WERI-Rb-1 (cell line): ENCODE measurements at regions not wholly inside any gene's neighbourhood (a gene's known extent, or its start where the extent isn't known, plus 50 kb on each side); places are given as distances from the start of the nearest gene placed in this dataset.

Experiments
- DNase-seq: peaks from one replicate; pipeline ENCODE4 v3.0.0-alpha.2; 2020
- H3K27ac ChIP-seq: fragments of 250-450 bp; sonication (Bioruptor Pico); 2 replicates; pipeline ENCODE4 v1.5.1; 2020; ENCODE audit warnings: mild to moderate bottlenecking, moderate library complexity
- H3K27me3 ChIP-seq: fragments of 250-450 bp; sonication (Bioruptor Pico); 2 replicates; pipeline ENCODE4 v1.5.1; 2021; ENCODE audit warnings: mild to moderate bottlenecking, low read depth, moderate library complexity; ENCODE audit not compliant: insufficient read depth, severe bottlenecking
- H3K36me3 ChIP-seq: fragments of 250-450 bp; sonication (Bioruptor Pico); 2 replicates; pipeline ENCODE4 v1.5.1; 2020; ENCODE audit warnings: mild to moderate bottlenecking, moderate library complexity
- H3K4me3 ChIP-seq: 2 replicates; pipeline ENCODE4 v1.5.1; 2011; ENCODE audit warnings: low read depth, mild to moderate bottlenecking, control low read depth, low read length
- H3K9me3 ChIP-seq: fragments of 250-450 bp; sonication (Bioruptor Pico); 2 replicates; pipeline ENCODE4 v1.5.1; 2021; ENCODE audit warnings: mild to moderate bottlenecking, moderate library complexity; ENCODE audit not compliant: severe bottlenecking
- TF ChIP-seq, protein P1 (sequence below): IDR thresholded peaks from 2 replicates; pipeline ENCODE4 v1.5.1; 2011; ENCODE audit warnings: low read depth, mild to moderate bottlenecking, control low read depth, inconsistent platforms, low read length

DNA sequence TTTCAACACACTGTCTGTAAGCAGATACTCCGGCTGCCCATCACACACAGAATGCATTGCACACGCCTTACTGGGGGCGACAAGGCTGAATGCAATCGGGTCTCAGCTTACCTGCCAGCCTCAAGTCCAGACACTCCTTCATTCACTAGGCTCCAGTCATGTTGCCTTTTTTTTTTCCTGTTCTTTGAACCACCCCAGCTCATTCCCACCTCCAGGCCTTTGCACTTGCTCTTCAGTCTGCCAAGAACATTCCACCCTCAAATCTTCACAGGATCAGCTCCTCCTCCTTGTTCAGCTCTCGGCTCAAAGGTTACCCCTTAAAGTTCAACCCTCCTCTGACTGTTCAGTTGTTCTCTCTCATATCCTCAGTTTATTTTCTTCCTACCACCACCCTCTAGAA is 181.9 kb upstream of the ESRRG start:
- Histone ChIP-seq H3K9me3 (no peaks in the 10 kb centered on the region), H3K4me3 (no peak overlapping the region), H3K27me3 (no peaks in the 10 kb centered on the region), H3K27ac (no peak overlapping the region), H3K36me3 (no peaks in the 10 kb centered on the region)
- no peak for DNase-seq
- TF ChIP-seq, protein P1, sequence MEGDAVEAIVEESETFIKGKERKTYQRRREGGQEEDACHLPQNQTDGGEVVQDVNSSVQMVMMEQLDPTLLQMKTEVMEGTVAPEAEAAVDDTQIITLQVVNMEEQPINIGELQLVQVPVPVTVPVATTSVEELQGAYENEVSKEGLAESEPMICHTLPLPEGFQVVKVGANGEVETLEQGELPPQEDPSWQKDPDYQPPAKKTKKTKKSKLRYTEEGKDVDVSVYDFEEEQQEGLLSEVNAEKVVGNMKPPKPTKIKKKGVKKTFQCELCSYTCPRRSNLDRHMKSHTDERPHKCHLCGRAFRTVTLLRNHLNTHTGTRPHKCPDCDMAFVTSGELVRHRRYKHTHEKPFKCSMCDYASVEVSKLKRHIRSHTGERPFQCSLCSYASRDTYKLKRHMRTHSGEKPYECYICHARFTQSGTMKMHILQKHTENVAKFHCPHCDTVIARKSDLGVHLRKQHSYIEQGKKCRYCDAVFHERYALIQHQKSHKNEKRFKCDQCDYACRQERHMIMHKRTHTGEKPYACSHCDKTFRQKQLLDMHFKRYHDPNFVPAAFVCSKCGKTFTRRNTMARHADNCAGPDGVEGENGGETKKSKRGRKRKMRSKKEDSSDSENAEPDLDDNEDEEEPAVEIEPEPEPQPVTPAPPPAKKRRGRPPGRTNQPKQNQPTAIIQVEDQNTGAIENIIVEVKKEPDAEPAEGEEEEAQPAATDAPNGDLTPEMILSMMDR = no peak

DNA sequence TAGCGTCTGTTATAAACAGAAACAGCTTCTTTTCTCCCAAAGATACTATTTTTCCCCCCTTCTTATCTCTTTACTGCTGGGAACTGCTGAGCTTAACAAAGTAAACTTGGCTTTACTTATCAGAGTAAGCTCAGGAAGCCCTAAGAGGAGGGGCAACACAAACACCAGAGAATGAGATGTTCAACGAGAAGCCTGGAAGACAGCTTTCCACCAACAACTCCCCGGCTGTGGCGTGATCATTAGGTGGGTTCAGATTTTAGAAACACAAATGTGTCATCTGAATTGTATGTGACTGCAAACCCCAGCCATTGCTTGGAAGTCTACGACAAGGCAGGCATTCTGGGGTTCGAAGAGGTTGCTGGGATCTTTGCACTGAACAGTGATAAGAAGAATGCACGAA is 181.2 kb upstream of the ESRRG start:
- H3K27ac ChIP-seq = no peak overlapping the region
- H3K36me3 ChIP-seq = no peaks in the 10 kb centered on the region
- no peaks in the 10 kb centered on the region for H3K27me3 ChIP-seq
- TF ChIP-seq, protein P1 = no peak
- DNase-seq = no peak
- no peak overlapping the region for H3K4me3 ChIP-seq
- no peaks in the 10 kb centered on the region for H3K9me3 ChIP-seq

DNA sequence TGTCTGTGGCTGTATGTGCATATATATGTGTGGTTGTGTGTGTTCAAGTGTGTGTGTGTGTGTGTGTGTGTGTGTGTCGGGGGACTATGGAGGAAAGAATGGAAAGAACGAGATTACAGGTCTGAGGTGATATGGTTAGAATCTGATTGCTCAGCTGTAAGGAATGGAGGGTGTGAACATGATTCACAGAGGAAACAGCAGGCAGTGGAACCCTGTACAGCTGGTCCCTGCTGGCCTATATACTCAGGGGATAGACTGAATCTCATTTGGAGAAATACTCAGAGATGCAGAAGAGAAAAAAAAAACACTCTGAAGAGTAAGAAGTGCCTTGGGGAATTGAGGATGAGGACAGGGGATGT is 180.1 kb upstream of the ESRRG start:
- DNase-seq = no peak
- TF ChIP-seq, protein P1 = no peak
- Histone ChIP-seq H3K9me3 (no peaks in the 10 kb centered on the region), H3K27ac (no peak overlapping the region), H3K27me3 (no peaks in the 10 kb centered on the region), H3K36me3 (no peaks in the 10 kb centered on the region), H3K4me3 (no peak overlapping the region)

DNA sequence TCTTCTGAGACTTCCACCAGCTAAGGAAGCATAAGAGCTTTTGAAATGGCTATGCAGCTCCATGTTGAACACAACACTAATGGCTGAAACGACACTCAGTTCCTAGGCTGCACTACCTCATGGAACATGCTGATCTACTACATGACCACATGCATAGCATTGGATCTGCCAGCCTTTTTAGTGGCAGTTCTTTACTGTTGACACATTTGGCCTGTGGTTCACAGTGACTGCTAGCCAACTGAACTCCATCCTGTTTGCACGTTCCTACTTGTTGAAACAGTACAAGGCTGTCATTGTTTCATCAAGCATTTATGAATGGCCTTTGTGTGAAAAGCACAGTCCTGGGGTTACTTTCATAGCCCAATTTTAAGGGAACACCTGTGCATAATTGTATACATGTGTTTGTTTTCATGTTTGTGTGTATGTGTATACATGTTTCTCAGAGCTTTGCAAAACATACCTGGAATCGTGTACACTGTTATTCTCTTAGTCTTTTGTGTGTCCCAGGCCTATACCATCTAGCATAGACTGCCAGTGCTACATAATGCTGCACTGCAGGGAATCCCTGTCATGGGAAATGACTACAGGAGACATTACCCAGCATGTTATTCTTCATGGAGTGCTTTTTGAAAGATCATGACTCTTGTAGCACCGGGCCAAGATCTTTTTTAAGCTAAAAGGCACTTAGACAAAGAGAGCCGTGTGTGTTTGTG is 179.6 kb upstream of the ESRRG start:
- TF ChIP-seq, protein P1 = no peak
- H3K27me3 ChIP-seq = no peaks in the 10 kb centered on the region
- H3K27ac ChIP-seq = no peak overlapping the region
- no peak for DNase-seq
- no peaks in the 10 kb centered on the region for H3K36me3 ChIP-seq
- H3K4me3 ChIP-seq = no peak overlapping the region
- no peaks in the 10 kb centered on the region for H3K9me3 ChIP-seq

DNA sequence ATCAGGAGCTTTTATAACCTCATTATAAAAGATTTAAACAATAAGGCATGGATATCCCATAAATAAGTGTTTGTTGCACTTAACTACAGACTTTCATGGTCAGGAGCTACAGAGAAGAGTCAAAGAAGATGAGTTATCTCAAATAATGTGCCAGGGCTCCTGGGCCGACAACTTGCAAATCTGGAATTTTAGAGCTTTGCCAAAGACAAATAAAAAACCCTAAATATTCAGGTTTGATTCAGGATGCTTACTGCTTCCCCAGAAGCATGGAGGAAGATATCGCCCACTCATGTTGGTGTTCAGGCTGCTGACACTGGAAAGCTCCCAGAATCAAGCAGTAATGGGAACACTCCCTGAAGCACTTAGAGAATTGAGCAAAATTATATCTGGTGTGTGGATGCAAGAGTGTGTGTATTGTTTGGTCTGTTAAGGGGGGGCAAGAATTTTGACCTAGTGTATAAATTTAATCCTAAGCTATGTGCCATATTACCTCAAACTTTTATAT is 176.9 kb upstream of the ESRRG start:
- no peak for DNase-seq
- no peak overlapping the region for H3K27ac ChIP-seq
- H3K4me3 ChIP-seq = no peak overlapping the region
- no peaks in the 10 kb centered on the region for H3K9me3 ChIP-seq
- no peaks in the 10 kb centered on the region for H3K36me3 ChIP-seq
- H3K27me3 ChIP-seq = no peaks in the 10 kb centered on the region
- TF ChIP-seq, protein P1 = no peak

DNA sequence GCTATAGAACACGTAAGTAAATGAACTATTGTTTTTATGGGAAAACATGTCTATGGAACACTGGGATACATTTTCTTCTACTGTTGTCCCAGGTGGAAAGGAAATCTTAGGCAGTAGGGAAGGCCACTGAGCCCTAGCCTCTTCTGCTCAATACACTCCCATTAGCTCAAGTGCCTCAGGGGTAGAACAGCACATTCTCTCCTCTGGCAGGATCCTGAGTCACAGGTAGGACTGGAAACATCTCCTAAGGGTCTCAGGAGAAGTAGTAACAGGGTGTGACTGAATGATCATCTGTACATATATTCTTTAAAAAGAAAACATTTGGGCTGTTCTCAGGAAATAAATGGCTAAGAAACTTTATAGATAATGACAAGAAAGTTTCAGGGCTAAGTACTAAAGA is 175.6 kb upstream of the ESRRG start:
- Histone ChIP-seq H3K27ac (no peak overlapping the region), H3K4me3 (no peak overlapping the region), H3K27me3 (no peaks in the 10 kb centered on the region), H3K36me3 (no peaks in the 10 kb centered on the region), H3K9me3 (no peaks in the 10 kb centered on the region)
- TF ChIP-seq, protein P1 = no peak
- no peak for DNase-seq
